GM23248 (cell line): ENCODE measurements at regions not wholly inside any gene's neighbourhood (a gene's known extent, or its start where the extent isn't known, plus 50 kb on each side); places are given as distances from the start of the nearest gene placed in this dataset.

Source experiments
- EZH2 ChIP-seq: fragments of 200-600 bp; sonication (generic); IDR thresholded peaks from 2 replicates; pipeline ENCODE4 v1.6.1; 2018; ENCODE audit warnings: antibody characterized with exemption, mild to moderate bottlenecking; ENCODE audit not compliant: insufficient read depth, poor library complexity, severe bottlenecking
- EZH2phosphoT487 ChIP-seq: fragments of 200-600 bp; sonication (generic); IDR thresholded peaks from 2 replicates; pipeline ENCODE4 v1.6.1; 2018; ENCODE audit warnings: antibody characterized with exemption, moderate library complexity, mild to moderate bottlenecking, low read depth; ENCODE audit not compliant: insufficient read depth

DNA sequence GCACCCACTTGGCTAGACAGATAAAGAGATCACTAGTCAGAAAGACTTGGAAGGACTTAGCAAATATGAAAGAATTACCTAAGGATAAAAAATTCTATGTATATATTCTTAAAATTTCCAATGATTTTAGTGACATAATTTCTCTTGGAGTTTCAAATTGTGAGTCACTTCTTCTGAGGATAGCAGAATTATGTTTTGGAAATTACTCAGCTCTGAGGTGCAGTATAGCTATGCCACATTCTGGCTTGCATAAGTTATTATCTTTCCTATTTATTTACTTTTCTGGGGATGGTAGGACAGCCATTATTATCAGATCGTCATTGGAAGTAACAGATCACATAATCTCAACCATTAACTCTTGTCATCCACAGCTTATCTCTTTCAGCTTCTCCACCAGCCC is 853.5 kb downstream of the TRIML1 start:
- TF ChIP-seq EZH2 (no peak), EZH2phosphoT487 (no peak)
